ENCODE measurements at regions not wholly inside any gene's neighbourhood (a gene's known extent, or its start where the extent isn't known, plus 50 kb on each side); places are given as distances from the start of the nearest gene placed in this dataset.

- no peaks in the 10 kb centered on the region for H3K36me3 Mint-ChIP-seq (ENCODE audit: insufficient read depth, unreplicated experiment)
- no peak overlapping the region for H3K27ac Mint-ChIP-seq (ENCODE audit: unreplicated experiment)
- H3K9me3 Mint-ChIP-seq (ENCODE audit: unreplicated experiment): no peaks in the 10 kb centered on the region
- no peaks in the 10 kb centered on the region for H3K27me3 ChIP-seq (replicated peaks; ENCODE audit: control insufficient read depth, insufficient read depth, low read length)
- no peaks in the 10 kb centered on the region for H3K36me3 ChIP-seq (ENCODE audit: control insufficient read depth, insufficient read depth, low read length)
- no peaks in the 10 kb centered on the region for H3K9me3 ChIP-seq
- TF ChIP-seq CTCF (IDR thresholded peaks at IDR 0.05; ENCODE audit: insufficient read depth in 1 of 2, low read depth in 1 of 2, low read length in 1 of 2, severe bottlenecking in 1 of 2, unreplicated experiment in 1 of 2): no peak
- DNase-seq: no peak
- no peak overlapping the region for H3K4me3 Mint-ChIP-seq (ENCODE audit: unreplicated experiment)
- H3K27me3 Mint-ChIP-seq (ENCODE audit: insufficient read depth, unreplicated experiment): no peaks in the 10 kb centered on the region
- H3K4me1 Mint-ChIP-seq (ENCODE audit: low read depth, unreplicated experiment): no peaks in the 10 kb centered on the region
- intact Hi-C loops (cut with micrococcal nuclease; ENCODE audit: unreplicated experiment): no loop called here
- POLR2A ChIA-PET: no interaction called here
- H3K4me3 ChIP-seq (ENCODE audit: low read depth, low read length): no peak overlapping the region
- BruUV-seq (replicated peaks): no TSS peak
- CTCF ChIA-PET: no interaction called here
- H3K4me1 ChIP-seq: no peaks in the 10 kb centered on the region
Measured at GRCh38 chr2:5364361-5364760, 327.8 kb upstream of the SOX11 start.

- no peak overlapping the region for H3K27ac Mint-ChIP-seq (ENCODE audit: unreplicated experiment)
- H3K9me3 Mint-ChIP-seq (ENCODE audit: unreplicated experiment): no peaks in the 10 kb centered on the region
- ChIA-PET POLR2A (no interaction called here), CTCF (interaction anchor here (0.9 kb wide), 1 partner anchor 12 kb away, joined by 3 read pairs; no protein-coding TSS in a partner anchor)
- TF ChIP-seq CTCF (IDR thresholded peaks at IDR 0.05; ENCODE audit: insufficient read depth in 1 of 2, low read depth in 1 of 2, low read length in 1 of 2, severe bottlenecking in 1 of 2, unreplicated experiment in 1 of 2): peak; percentile 53 to 76
- H3K4me3 Mint-ChIP-seq (ENCODE audit: unreplicated experiment): no peak overlapping the region
- H3K36me3 ChIP-seq (ENCODE audit: control insufficient read depth, insufficient read depth, low read length): no peaks in the 10 kb centered on the region
- H3K4me3 ChIP-seq (ENCODE audit: low read depth, low read length): no peak overlapping the region
- H3K4me1 ChIP-seq: no peaks in the 10 kb centered on the region
- no peaks in the 10 kb centered on the region for H3K4me1 Mint-ChIP-seq (ENCODE audit: low read depth, unreplicated experiment)
- no peaks in the 10 kb centered on the region for H3K27me3 Mint-ChIP-seq (ENCODE audit: insufficient read depth, unreplicated experiment)
- no TSS peak for BruUV-seq (replicated peaks)
- no peaks in the 10 kb centered on the region for H3K27me3 ChIP-seq (replicated peaks; ENCODE audit: control insufficient read depth, insufficient read depth, low read length)
- H3K36me3 Mint-ChIP-seq (ENCODE audit: insufficient read depth, unreplicated experiment): no peaks in the 10 kb centered on the region
- no peaks in the 10 kb centered on the region for H3K9me3 ChIP-seq
- DNase-seq: peak; percentile 59 to 73
- intact Hi-C loops (cut with micrococcal nuclease; ENCODE audit: unreplicated experiment): no loop called here
Measured at GRCh38 chr2:5365871-5366461, 326.2 kb upstream of the SOX11 start.

GRCh38 chr2:5367321-5367720, 324.9 kb upstream of the SOX11 start:
- Mint-ChIP-seq H3K36me3 (ENCODE audit: insufficient read depth, unreplicated experiment) (no peaks in the 10 kb centered on the region), H3K27ac (ENCODE audit: unreplicated experiment) (no peak overlapping the region), H3K9me3 (ENCODE audit: unreplicated experiment) (no peaks in the 10 kb centered on the region), H3K27me3 (ENCODE audit: insufficient read depth, unreplicated experiment) (no peaks in the 10 kb centered on the region), H3K4me1 (ENCODE audit: low read depth, unreplicated experiment) (no peaks in the 10 kb centered on the region), H3K4me3 (ENCODE audit: unreplicated experiment) (no peak overlapping the region)
- BruUV-seq (replicated peaks): no TSS peak
- ChIA-PET CTCF (no interaction called here), POLR2A (no interaction called here)
- Histone ChIP-seq H3K9me3 (no peaks in the 10 kb centered on the region), H3K27me3 (replicated peaks; ENCODE audit: control insufficient read depth, insufficient read depth, low read length) (no peaks in the 10 kb centered on the region), H3K36me3 (ENCODE audit: control insufficient read depth, insufficient read depth, low read length) (no peaks in the 10 kb centered on the region), H3K4me3 (ENCODE audit: low read depth, low read length) (no peak overlapping the region), H3K4me1 (no peaks in the 10 kb centered on the region)
- no peak for DNase-seq
- intact Hi-C loops (cut with micrococcal nuclease; ENCODE audit: unreplicated experiment): no loop called here
- TF ChIP-seq CTCF (IDR thresholded peaks at IDR 0.05; ENCODE audit: insufficient read depth in 1 of 2, low read depth in 1 of 2, low read length in 1 of 2, severe bottlenecking in 1 of 2, unreplicated experiment in 1 of 2): no peak

Measured in Caco-2 (cell line).